ENCODE measurements at regions not wholly inside any gene's neighbourhood (a gene's known extent, or its start where the extent isn't known, plus 50 kb on each side); places are given as distances from the start of the nearest gene placed in this dataset.

GRCh38 chr21:36610201-36610600, 88.7 kb upstream of the SIM2 start:
- Histone ChIP-seq H3K9me3 (peaks cover 0 to 13% (median 8%) of the 10 kb centered on the region in 3 donors), H3K4me3 (no peak overlapping the region), H3K27me3 (peaks cover 0 to 59% (median 0%) of the 10 kb centered on the region in 4 donors), H3K36me3 (no peaks in the 10 kb centered on the region), H3K4me1 (peaks cover 0 to 14% (median 0%) of the 10 kb centered on the region in 3 donors), H3K27ac (no peak overlapping the region)
- intact Hi-C loops (cut with DNase I): no loop called here
- no peak for DNase-seq
- 22 to 27% methylated on average over 1 of the region's 1 CpG for WGBS, 2 donors
- TF ChIP-seq POLR2A (IDR thresholded peaks at IDR 0.05): no peak
- TF ChIP-seq CTCF (IDR thresholded peaks at IDR 0.05): no peak

GRCh38 chr21:36610935-36611334, 88.0 kb upstream of the SIM2 start:
- Histone ChIP-seq H3K27ac (no peak overlapping the region), H3K9me3 (peaks cover 0 to 13% (median 8%) of the 10 kb centered on the region in 3 donors), H3K36me3 (no peaks in the 10 kb centered on the region), H3K4me1 (peaks cover 0 to 14% (median 0%) of the 10 kb centered on the region in 3 donors), H3K27me3 (peaks cover 0 to 59% (median 0%) of the 10 kb centered on the region in 4 donors), H3K4me3 (no peak overlapping the region)
- DNase-seq: no peak
- intact Hi-C loops (cut with DNase I): no loop called here
- 80 to 88% methylated on average over 7 of the region's 7 CpGs for WGBS, 2 donors
- TF ChIP-seq POLR2A (IDR thresholded peaks at IDR 0.05) (no peak), CTCF (IDR thresholded peaks at IDR 0.05) (no peak)

- Histone ChIP-seq H3K27ac (no peak overlapping the region), H3K4me1 (peaks cover 0 to 14% (median 0%) of the 10 kb centered on the region in 3 donors), H3K9me3 (peaks cover 0 to 13% (median 8%) of the 10 kb centered on the region in 3 donors), H3K36me3 (no peaks in the 10 kb centered on the region), H3K27me3 (peaks cover 0 to 59% (median 0%) of the 10 kb centered on the region in 4 donors), H3K4me3 (no peak overlapping the region)
- TF ChIP-seq POLR2A (IDR thresholded peaks at IDR 0.05): no peak
- no peak for TF ChIP-seq CTCF (IDR thresholded peaks at IDR 0.05)
- intact Hi-C loops (cut with DNase I): no loop called here
- DNase-seq: no peak
- WGBS, 2 donors: 83% methylated on average over 8 of the region's 8 CpGs
Measured at GRCh38 chr21:36611379-36611778, 87.5 kb upstream of the SIM2 start.

GRCh38 chr21:36613059-36613458, 85.9 kb upstream of the SIM2 start:
- peaks cover 0 to 6% (median 0%) of the 10 kb centered on the region in 3 donors for H3K4me1 ChIP-seq
- peaks cover 0 to 57% (median 0%) of the 10 kb centered on the region in 4 donors for H3K27me3 ChIP-seq
- H3K36me3 ChIP-seq: no peaks in the 10 kb centered on the region
- no peak overlapping the region for H3K27ac ChIP-seq
- DNase-seq: no peak
- no peak for TF ChIP-seq CTCF (IDR thresholded peaks at IDR 0.05)
- no peak for TF ChIP-seq POLR2A (IDR thresholded peaks at IDR 0.05)
- no peak overlapping the region for H3K4me3 ChIP-seq
- peaks cover 0 to 13% (median 8%) of the 10 kb centered on the region in 3 donors for H3K9me3 ChIP-seq
- intact Hi-C loops (cut with DNase I): no loop called here
- WGBS, 2 donors: 15 to 31% methylated on average over 10 of the region's 10 CpGs

GRCh38 chr21:36613554-36613953, 85.4 kb upstream of the SIM2 start:
- Histone ChIP-seq H3K36me3 (no peaks in the 10 kb centered on the region), H3K4me1 (peaks cover 0 to 2% (median 0%) of the 10 kb centered on the region in 3 donors), H3K4me3 (no peak overlapping the region), H3K27ac (no peak overlapping the region), H3K9me3 (peaks cover 0 to 13% (median 8%) of the 10 kb centered on the region in 3 donors), H3K27me3 (peaks cover 0 to 57% (median 0%) of the 10 kb centered on the region in 4 donors)
- TF ChIP-seq CTCF (IDR thresholded peaks at IDR 0.05): no peak
- no peak for TF ChIP-seq POLR2A (IDR thresholded peaks at IDR 0.05)
- no peak for DNase-seq
- intact Hi-C loops (cut with DNase I): no loop called here
- WGBS, 2 donors: 78 to 100% methylated on average over 3 of the region's 3 CpGs
